ENCODE measurements at regions not wholly inside any gene's neighbourhood (a gene's known extent, or its start where the extent isn't known, plus 50 kb on each side); places are given as distances from the start of the nearest gene placed in this dataset.

DNA sequence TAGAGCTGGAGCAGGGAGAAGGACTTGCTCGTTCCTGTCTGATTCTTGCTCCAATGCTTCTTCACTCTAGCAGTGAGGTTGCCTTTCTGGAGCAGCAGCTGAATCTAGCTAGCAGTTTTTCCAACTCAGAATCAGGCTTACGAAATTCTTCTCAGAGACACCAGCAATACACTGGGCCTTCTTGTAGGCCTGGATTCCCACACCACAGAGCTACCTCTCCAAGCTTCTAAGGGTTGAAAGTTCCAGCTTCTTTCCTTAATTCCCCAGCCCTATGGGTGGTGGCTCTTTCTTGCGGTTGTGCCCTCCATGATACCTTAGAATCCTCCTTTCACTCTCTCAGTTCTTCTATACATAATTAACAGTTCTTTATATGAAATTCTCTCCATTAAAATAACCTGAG is 586.6 kb downstream of the INHBA start:
- TF ChIP-seq GATA3 (IDR thresholded peaks at IDR 0.05; ENCODE audit: low read depth, low read length) (no peak), GATA2 (IDR thresholded peaks at IDR 0.05; ENCODE audit: low read depth, low read length) (no peak)
